HFFc6 (cell line): ENCODE measurements at regions not wholly inside any gene's neighbourhood (a gene's known extent, or its start where the extent isn't known, plus 50 kb on each side); places are given as distances from the start of the nearest gene placed in this dataset.

Experiments used
- DNase-seq: peaks from one replicate; pipeline ENCODE4 v3.0.0-alpha.2; 2018
- H3K27ac Mint-ChIP-seq: 2 replicates; pipeline ENCODE4 v1.8.0; 2020; ENCODE audit warnings: mild to moderate bottlenecking, mixed read lengths
- H3K27me3 Mint-ChIP-seq: 2 replicates; pipeline ENCODE4 v1.8.0; 2021; ENCODE audit warnings: mild to moderate bottlenecking, moderate library complexity, mixed read lengths; ENCODE audit not compliant: insufficient read depth
- H3K36me3 Mint-ChIP-seq: 2 replicates; pipeline ENCODE4 v1.8.0; 2021; ENCODE audit warnings: low read depth, mixed read lengths
- H3K4me1 Mint-ChIP-seq: 2 replicates; pipeline ENCODE4 v1.8.0; 2020; ENCODE audit warnings: low read depth, mixed read lengths
- H3K4me3 Mint-ChIP-seq: 2 replicates; pipeline ENCODE4 v1.8.0; 2020; ENCODE audit warnings: mild to moderate bottlenecking, moderate library complexity, mixed read lengths
- H3K9me3 Mint-ChIP-seq: 2 replicates; pipeline ENCODE4 v1.8.0; 2020; ENCODE audit warnings: mild to moderate bottlenecking, mixed read lengths
- CTCF ChIP-seq: fragments of 200-600 bp; sonication (generic); IDR thresholded peaks from 2 replicates; pipeline ENCODE4 v1.5.0; 2021; ENCODE audit warnings: antibody characterized with exemption, mild to moderate bottlenecking

GRCh38 chr20:12317433-12317832 lies 399.7 kb downstream of the BTBD3 start:
- Mint-ChIP-seq H3K27me3 (peaks cover 2% of the 10 kb centered on the region; the same call in 1 of the 2 replicates), H3K9me3 (peaks cover 24% of the 10 kb centered on the region), H3K27ac (no peak overlapping the region), H3K4me3 (no peak overlapping the region), H3K4me1 (no peaks in the 10 kb centered on the region), H3K36me3 (no peaks in the 10 kb centered on the region)
- no peak for TF ChIP-seq CTCF
- no peak for DNase-seq

- H3K27me3 Mint-ChIP-seq = peaks cover 2% of the 10 kb centered on the region; the same call in 1 of the 2 replicates
- no peaks in the 10 kb centered on the region for H3K4me1 Mint-ChIP-seq
- no peak overlapping the region for H3K27ac Mint-ChIP-seq
- no peak for DNase-seq
- no peak for TF ChIP-seq CTCF
- no peaks in the 10 kb centered on the region for H3K36me3 Mint-ChIP-seq
- H3K9me3 Mint-ChIP-seq = peaks cover 24% of the 10 kb centered on the region
- no peak overlapping the region for H3K4me3 Mint-ChIP-seq
Observed at GRCh38 chr20:12318043-12318442, 400.4 kb downstream of the BTBD3 start.

GRCh38 chr20:12321736-12322135 lies 404.0 kb downstream of the BTBD3 start:
- peaks cover 2% of the 10 kb centered on the region; the same call in 1 of the 2 replicates for H3K27me3 Mint-ChIP-seq
- no peak for TF ChIP-seq CTCF
- H3K9me3 Mint-ChIP-seq = peaks cover 23% of the 10 kb centered on the region
- H3K4me3 Mint-ChIP-seq = no peak overlapping the region
- no peak for DNase-seq
- no peaks in the 10 kb centered on the region for H3K4me1 Mint-ChIP-seq
- no peak overlapping the region for H3K27ac Mint-ChIP-seq
- H3K36me3 Mint-ChIP-seq = no peaks in the 10 kb centered on the region

- Mint-ChIP-seq H3K36me3 (no peaks in the 10 kb centered on the region), H3K27me3 (no peaks in the 10 kb centered on the region), H3K27ac (no peak overlapping the region), H3K9me3 (peaks cover 19% of the 10 kb centered on the region; the same call in 1 of the 2 replicates), H3K4me3 (no peak overlapping the region), H3K4me1 (no peaks in the 10 kb centered on the region)
- no peak for DNase-seq
- TF ChIP-seq CTCF = no peak
Observed at GRCh38 chr20:12327205-12327604, 409.5 kb downstream of the BTBD3 start.

- no peaks in the 10 kb centered on the region for H3K27me3 Mint-ChIP-seq
- no peaks in the 10 kb centered on the region for H3K36me3 Mint-ChIP-seq
- DNase-seq = no peak
- TF ChIP-seq CTCF = no peak
- H3K4me3 Mint-ChIP-seq = no peak overlapping the region
- peaks cover 31% of the 10 kb centered on the region for H3K9me3 Mint-ChIP-seq
- H3K4me1 Mint-ChIP-seq = no peaks in the 10 kb centered on the region
- H3K27ac Mint-ChIP-seq = no peak overlapping the region
Observed at GRCh38 chr20:12331236-12331635, 413.5 kb downstream of the BTBD3 start.

GRCh38 chr20:12337601-12338000 lies 419.9 kb downstream of the BTBD3 start:
- Mint-ChIP-seq H3K4me1 (no peaks in the 10 kb centered on the region), H3K9me3 (peaks cover 32% of the 10 kb centered on the region), H3K27ac (no peak overlapping the region), H3K36me3 (no peaks in the 10 kb centered on the region), H3K27me3 (no peaks in the 10 kb centered on the region), H3K4me3 (no peak overlapping the region)
- no peak for TF ChIP-seq CTCF
- no peak for DNase-seq
